GM20000 (cell line): ENCODE measurements at regions not wholly inside any gene's neighbourhood (a gene's known extent, or its start where the extent isn't known, plus 50 kb on each side); places are given as distances from the start of the nearest gene placed in this dataset.
"Not testable (repeated sequence)": the region's sequence is repeated elsewhere in the genome, so short reads cannot be mapped to it uniquely, and the experiment has no call there.

ENCODE experiments used
- DNase-seq: peaks from one replicate; pipeline ENCODE4 v3.0.0; 2012; ENCODE audit warnings: low spot score
- TF ChIP-seq, protein P1 (sequence below): IDR thresholded peaks from 2 replicates; pipeline ENCODE4 v1.5.1; 2012; ENCODE audit warnings: mild to moderate bottlenecking, control low read depth; ENCODE audit errors: extremely low read depth, missing control alignments

DNA sequence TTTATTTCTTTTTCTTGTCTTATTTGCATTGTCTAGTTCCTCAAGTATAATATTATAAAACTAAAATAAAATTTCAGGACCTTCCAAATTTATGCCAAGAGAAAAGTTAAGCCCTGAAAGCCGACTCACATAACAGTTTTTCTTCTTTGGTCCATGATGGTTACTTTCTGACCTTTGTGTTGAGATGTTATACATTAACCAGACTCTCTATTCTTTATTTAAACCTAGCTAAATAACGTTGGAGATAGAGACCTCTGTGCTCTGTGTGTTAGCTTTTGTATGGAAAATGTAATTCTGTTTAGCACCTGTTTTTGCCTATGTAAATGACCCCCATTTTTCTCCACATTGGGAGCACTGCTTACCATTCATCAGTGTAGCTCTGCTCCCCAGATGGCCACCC is 352.4 kb downstream of the CD109 start:
- TF ChIP-seq, protein P1, sequence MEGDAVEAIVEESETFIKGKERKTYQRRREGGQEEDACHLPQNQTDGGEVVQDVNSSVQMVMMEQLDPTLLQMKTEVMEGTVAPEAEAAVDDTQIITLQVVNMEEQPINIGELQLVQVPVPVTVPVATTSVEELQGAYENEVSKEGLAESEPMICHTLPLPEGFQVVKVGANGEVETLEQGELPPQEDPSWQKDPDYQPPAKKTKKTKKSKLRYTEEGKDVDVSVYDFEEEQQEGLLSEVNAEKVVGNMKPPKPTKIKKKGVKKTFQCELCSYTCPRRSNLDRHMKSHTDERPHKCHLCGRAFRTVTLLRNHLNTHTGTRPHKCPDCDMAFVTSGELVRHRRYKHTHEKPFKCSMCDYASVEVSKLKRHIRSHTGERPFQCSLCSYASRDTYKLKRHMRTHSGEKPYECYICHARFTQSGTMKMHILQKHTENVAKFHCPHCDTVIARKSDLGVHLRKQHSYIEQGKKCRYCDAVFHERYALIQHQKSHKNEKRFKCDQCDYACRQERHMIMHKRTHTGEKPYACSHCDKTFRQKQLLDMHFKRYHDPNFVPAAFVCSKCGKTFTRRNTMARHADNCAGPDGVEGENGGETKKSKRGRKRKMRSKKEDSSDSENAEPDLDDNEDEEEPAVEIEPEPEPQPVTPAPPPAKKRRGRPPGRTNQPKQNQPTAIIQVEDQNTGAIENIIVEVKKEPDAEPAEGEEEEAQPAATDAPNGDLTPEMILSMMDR: no peak
- no peak for DNase-seq

DNA sequence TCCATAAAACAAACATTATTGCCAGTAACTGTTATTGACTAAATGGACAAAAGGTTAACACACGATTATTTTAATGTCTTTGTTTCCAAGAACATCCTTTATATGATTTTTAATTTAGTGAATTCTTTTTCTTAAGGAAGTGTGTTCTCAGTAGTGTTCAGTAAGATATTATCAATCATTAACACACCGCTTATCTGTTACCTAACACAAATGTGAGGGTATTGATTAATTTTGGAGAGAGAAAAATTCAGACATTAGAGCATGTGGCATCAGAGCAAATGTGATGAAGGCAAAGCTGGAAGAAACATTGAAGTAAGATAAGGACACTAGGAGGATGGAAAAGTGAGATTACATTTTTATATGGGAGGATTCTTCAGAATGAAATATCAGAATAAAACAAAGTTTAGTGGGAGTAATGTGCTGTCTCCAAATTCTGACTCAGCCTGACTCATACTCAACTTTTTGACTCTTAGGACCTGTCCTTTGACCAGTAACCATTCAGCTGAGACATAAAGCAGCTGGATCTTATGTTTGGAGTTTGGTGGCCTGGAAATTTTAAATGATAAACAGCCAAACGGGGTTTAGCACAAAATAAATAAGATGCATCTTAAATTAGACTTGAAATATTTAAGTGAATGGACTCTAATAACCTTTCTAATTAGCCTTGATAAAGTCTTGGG is 348.6 kb downstream of the CD109 start:
- TF ChIP-seq, protein P1: no peak
- no peak for DNase-seq

- TF ChIP-seq, protein P1: no peak
- no peak for DNase-seq
These were observed 345.4 kb downstream of the CD109 start for GRCh38 chr6:74041420-74041819.

DNA sequence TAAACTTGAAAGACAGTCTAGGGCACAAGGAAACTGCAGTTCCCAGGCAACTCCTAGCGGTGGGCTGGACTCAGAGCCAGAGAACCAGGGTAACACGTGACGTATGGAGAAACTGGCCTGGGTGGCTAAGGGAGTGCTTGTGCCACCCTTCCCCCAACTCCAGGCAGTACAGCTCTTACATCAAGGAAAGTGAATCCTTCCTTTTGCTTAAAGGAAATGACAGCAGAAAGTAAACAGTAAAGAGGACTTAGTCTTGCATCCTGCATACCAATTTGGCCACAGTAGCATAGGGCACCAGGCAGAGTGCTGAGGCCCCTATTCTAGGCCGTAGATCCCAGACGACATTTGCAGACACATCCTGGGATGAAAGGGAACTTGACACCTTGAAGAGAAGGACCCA is 322.8 kb downstream of the CD109 start:
- DNase-seq: no peak
- TF ChIP-seq, protein P1: no peak

- DNase-seq: no peak
These were observed 319.4 kb downstream of the CD109 start for GRCh38 chr6:74015427-74015826.

GRCh38 chr6:74000666-74001490 is 304.9 kb downstream of the CD109 start:
- TF ChIP-seq, protein P1: no peak
- no peak for DNase-seq

More at GRCh38 chr6:74015427-74015826, 319.4 kb downstream of the CD109 start:
- TF ChIP-seq, protein P1: no peak

- not testable (repeated sequence) for DNase-seq
These were observed 294.7 kb downstream of the CD109 start for GRCh38 chr6:73990609-73991238.
